Activated CD4-positive, alpha-beta T cell treated with anti-CD3 and anti-CD28 coated beads for 36 hours (primary cell): ENCODE measurements at regions not wholly inside any gene's neighbourhood (a gene's known extent, or its start where the extent isn't known, plus 50 kb on each side); places are given as distances from the start of the nearest gene placed in this dataset.

ENCODE experiments used
- ATAC-seq: fragments of 200-7000 bp; cut with Tn5 transposase; one replicate; pipeline ENCODE4 v1.10.0; 2021; ENCODE audit warnings: mild to moderate bottlenecking, moderate library complexity
- CTCF ChIA-PET: fragments of 350-600 bp; sonication (Branson Sonifier 250); formaldehyde crosslinking; loops from one replicate; lab custom pipeline; 2021; ENCODE audit warnings: antibody characterized with exemption; lab: Charles Lee
- POLR2A ChIA-PET: fragments of 350-600 bp; sonication (Branson Sonifier 250); formaldehyde crosslinking; loops from one replicate; lab custom pipeline; 2021; ENCODE audit warnings: antibody characterized with exemption, inconsistent platforms; lab: Charles Lee
- DNase-seq: peaks from one replicate; pipeline ENCODE4 v3.0.0-alpha.2; 2020
- H3K27ac Mint-ChIP-seq: one replicate; pipeline ENCODE4 v1.8.0; 2021; ENCODE audit warnings: mixed read lengths
- H3K27me3 Mint-ChIP-seq: one replicate; pipeline ENCODE4 v1.8.0; 2021; ENCODE audit warnings: mixed read lengths
- H3K36me3 Mint-ChIP-seq: one replicate; pipeline ENCODE4 v1.8.0; 2021; ENCODE audit warnings: low read depth, mixed read lengths
- H3K4me1 Mint-ChIP-seq: one replicate; pipeline ENCODE4 v1.8.0; 2021; ENCODE audit warnings: mixed read lengths
- H3K4me3 Mint-ChIP-seq: one replicate; pipeline ENCODE4 v1.8.0; 2021; ENCODE audit warnings: mild to moderate bottlenecking, moderate library complexity, mixed read lengths
- H3K9me3 Mint-ChIP-seq: one replicate; pipeline ENCODE4 v1.8.0; 2021; ENCODE audit warnings: low read depth, mixed read lengths
- intact Hi-C, 2 experiments: fragments of 100-400 bp; cut with DNase I in 1 of 2; cut with micrococcal nuclease in 1 of 2; formaldehyde crosslinking; loops; one replicate each; pipeline versions ENCODE4 v1.14.2 to v1.15.1; 2022 to 2024; cut with DNase I, micrococcal nuclease

- DNase-seq (no peak), ATAC-seq (no peak)
- POLR2A ChIA-PET: no interaction called here
- Mint-ChIP-seq H3K27ac (no peak overlapping the region), H3K27me3 (peaks cover 7% of the 10 kb centered on the region), H3K4me3 (no peak overlapping the region), H3K36me3 (no peaks in the 10 kb centered on the region), H3K9me3 (no peaks in the 10 kb centered on the region), H3K4me1 (no peaks in the 10 kb centered on the region)
- intact Hi-C loops: no loop called here
- CTCF ChIA-PET: no interaction called here
Observed at GRCh38 chr12:59080101-59080500, 159.8 kb upstream of the LRIG3 start.

- no peaks in the 10 kb centered on the region for H3K9me3 Mint-ChIP-seq
- no peaks in the 10 kb centered on the region for H3K36me3 Mint-ChIP-seq
- intact Hi-C loops: no loop called here
- no peak overlapping the region for H3K27ac Mint-ChIP-seq
- peaks cover 7% of the 10 kb centered on the region for H3K27me3 Mint-ChIP-seq
- no peak overlapping the region for H3K4me3 Mint-ChIP-seq
- DNase-seq: no peak
- ATAC-seq: no peak
- H3K4me1 Mint-ChIP-seq: no peaks in the 10 kb centered on the region
- ChIA-PET POLR2A (no interaction called here), CTCF (interaction anchor here (0.7 kb wide), 1 partner anchor 41 kb away, joined by 3 read pairs; no protein-coding TSS in a partner anchor)
Observed at GRCh38 chr12:59079472-59079871, 159.2 kb upstream of the LRIG3 start.

- no peaks in the 10 kb centered on the region for H3K4me1 Mint-ChIP-seq
- ATAC-seq: no peak
- no peak for DNase-seq
- no peaks in the 10 kb centered on the region for H3K9me3 Mint-ChIP-seq
- ChIA-PET POLR2A (no interaction called here), CTCF (interaction anchor here (0.7 kb wide), 1 partner anchor 41 kb away, joined by 3 read pairs; no protein-coding TSS in a partner anchor)
- intact Hi-C loops: no loop called here
- no peak overlapping the region for H3K4me3 Mint-ChIP-seq
- H3K27ac Mint-ChIP-seq: no peak overlapping the region
- no peaks in the 10 kb centered on the region for H3K36me3 Mint-ChIP-seq
- H3K27me3 Mint-ChIP-seq: peaks cover 7% of the 10 kb centered on the region
Observed at GRCh38 chr12:59079002-59079401, 158.7 kb upstream of the LRIG3 start.

- Mint-ChIP-seq H3K27ac (no peak overlapping the region), H3K9me3 (no peaks in the 10 kb centered on the region), H3K27me3 (peaks cover 4% of the 10 kb centered on the region), H3K4me1 (no peaks in the 10 kb centered on the region), H3K36me3 (no peaks in the 10 kb centered on the region), H3K4me3 (no peak overlapping the region)
- no peak for ATAC-seq
- intact Hi-C loops: no loop called here
- ChIA-PET CTCF (interaction anchor here (1.0 to 1.6 kb wide), 2 partner anchors 11 to 15 kb away, joined by 3 to 4 read pairs; no protein-coding TSS in a partner anchor), POLR2A (no interaction called here)
- DNase-seq: no peak
Observed at GRCh38 chr12:59077575-59078426, 157.5 kb upstream of the LRIG3 start.

- no peaks in the 10 kb centered on the region for H3K36me3 Mint-ChIP-seq
- H3K27ac Mint-ChIP-seq: no peak overlapping the region
- ChIA-PET CTCF (interaction anchor here (1.0 to 1.6 kb wide), 2 partner anchors 11 to 14 kb away, joined by 3 to 4 read pairs; no protein-coding TSS in a partner anchor), POLR2A (no interaction called here)
- ATAC-seq: no peak
- H3K9me3 Mint-ChIP-seq: no peaks in the 10 kb centered on the region
- no peak for DNase-seq
- no peak overlapping the region for H3K4me3 Mint-ChIP-seq
- H3K4me1 Mint-ChIP-seq: no peaks in the 10 kb centered on the region
- H3K27me3 Mint-ChIP-seq: peaks cover 4% of the 10 kb centered on the region
- intact Hi-C loops: no loop called here
Observed at GRCh38 chr12:59077153-59077552, 156.8 kb upstream of the LRIG3 start.

- POLR2A ChIA-PET: no interaction called here
- Mint-ChIP-seq H3K36me3 (no peaks in the 10 kb centered on the region), H3K4me1 (no peaks in the 10 kb centered on the region), H3K27me3 (peaks cover 4% of the 10 kb centered on the region), H3K4me3 (no peak overlapping the region), H3K27ac (no peak overlapping the region), H3K9me3 (no peaks in the 10 kb centered on the region)
- CTCF ChIA-PET: interaction anchor here (1.0 kb wide), 1 partner anchor 10 kb away, joined by 4 read pairs; no protein-coding TSS in a partner anchor
- intact Hi-C loops: no loop called here
- ATAC-seq (no peak), DNase-seq (no peak)
Observed at GRCh38 chr12:59076622-59077021, 156.3 kb upstream of the LRIG3 start.

- ChIA-PET CTCF (no interaction called here), POLR2A (no interaction called here)
- Mint-ChIP-seq H3K4me1 (no peaks in the 10 kb centered on the region), H3K4me3 (no peak overlapping the region), H3K36me3 (no peaks in the 10 kb centered on the region), H3K27me3 (peaks cover 4% of the 10 kb centered on the region), H3K27ac (no peak overlapping the region), H3K9me3 (no peaks in the 10 kb centered on the region)
- intact Hi-C loops: no loop called here
- DNase-seq (no peak), ATAC-seq (no peak)
Observed at GRCh38 chr12:59075968-59076490, 155.7 kb upstream of the LRIG3 start.

GRCh38 chr12:59075141-59075540, 154.8 kb upstream of the LRIG3 start:
- intact Hi-C loops: no loop called here
- ChIA-PET CTCF (no interaction called here), POLR2A (no interaction called here)
- Mint-ChIP-seq H3K27ac (no peak overlapping the region), H3K4me3 (no peak overlapping the region), H3K36me3 (no peaks in the 10 kb centered on the region), H3K4me1 (no peaks in the 10 kb centered on the region), H3K9me3 (no peaks in the 10 kb centered on the region), H3K27me3 (peaks cover 4% of the 10 kb centered on the region)
- DNase-seq: no peak
- no peak for ATAC-seq

- Mint-ChIP-seq H3K9me3 (no peaks in the 10 kb centered on the region), H3K4me3 (no peak overlapping the region), H3K27ac (no peak overlapping the region), H3K4me1 (no peaks in the 10 kb centered on the region), H3K27me3 (no peaks in the 10 kb centered on the region), H3K36me3 (no peaks in the 10 kb centered on the region)
- DNase-seq (no peak), ATAC-seq (no peak)
- intact Hi-C loops: no loop called here
- POLR2A ChIA-PET: no interaction called here
- CTCF ChIA-PET: interaction anchor here (1.5 kb wide), 1 partner anchor 80 kb away, joined by 3 read pairs; no protein-coding TSS in a partner anchor
Observed at GRCh38 chr12:59070322-59070933, 150.1 kb upstream of the LRIG3 start.

GRCh38 chr12:59069516-59069915, 149.2 kb upstream of the LRIG3 start:
- DNase-seq (no peak), ATAC-seq (no peak)
- Mint-ChIP-seq H3K4me1 (no peaks in the 10 kb centered on the region), H3K4me3 (no peak overlapping the region), H3K27ac (no peak overlapping the region), H3K36me3 (no peaks in the 10 kb centered on the region), H3K27me3 (no peaks in the 10 kb centered on the region), H3K9me3 (no peaks in the 10 kb centered on the region)
- CTCF ChIA-PET: interaction anchor here (1.5 kb wide), 1 partner anchor 81 kb away, joined by 3 read pairs; no protein-coding TSS in a partner anchor
- intact Hi-C loops: no loop called here
- POLR2A ChIA-PET: no interaction called here

- no peaks in the 10 kb centered on the region for H3K27me3 Mint-ChIP-seq
- H3K36me3 Mint-ChIP-seq: no peaks in the 10 kb centered on the region
- CTCF ChIA-PET: no interaction called here
- H3K9me3 Mint-ChIP-seq: no peaks in the 10 kb centered on the region
- ATAC-seq: no peak
- intact Hi-C loops: no loop called here
- no peak for DNase-seq
- no peak overlapping the region for H3K27ac Mint-ChIP-seq
- no peaks in the 10 kb centered on the region for H3K4me1 Mint-ChIP-seq
- no peak overlapping the region for H3K4me3 Mint-ChIP-seq
- POLR2A ChIA-PET: no interaction called here
Observed at GRCh38 chr12:59068436-59068835, 148.1 kb upstream of the LRIG3 start.
